SKM-1 (cell line): ENCODE measurements at regions not wholly inside any gene's neighbourhood (a gene's known extent, or its start where the extent isn't known, plus 50 kb on each side); places are given as distances from the start of the nearest gene placed in this dataset.
"Not testable (repeated sequence)": the region's sequence is repeated elsewhere in the genome, so short reads cannot be mapped to it uniquely, and the experiment has no call there.

Source experiments
- DNase-seq: peaks from one replicate; lab custom pipeline; 2025; ENCODE audit not compliant: unreplicated experiment; lab: John Stamatoyannopoulos, UW

GRCh38 chr13:104635879-104636278, 1569.7 kb upstream of the SLC10A2 start:
- DNase-seq, result no peak

- no peak for DNase-seq
These were observed 1567.8 kb upstream of the SLC10A2 start for GRCh38 chr13:104634016-104634415.

- no peak for DNase-seq
These were observed 1566.5 kb upstream of the SLC10A2 start for GRCh38 chr13:104632736-104633135.

- no peak for DNase-seq
These were observed 1559.0 kb upstream of the SLC10A2 start for GRCh38 chr13:104625201-104625600.

- DNase-seq, result no peak
These were observed 1550.8 kb upstream of the SLC10A2 start for GRCh38 chr13:104616990-104617389.

GRCh38 chr13:104614361-104615145, 1548.3 kb upstream of the SLC10A2 start:
- DNase-seq, result no peak

- no peak for DNase-seq
These were observed 1542.1 kb upstream of the SLC10A2 start for GRCh38 chr13:104608331-104608730.

- DNase-seq, result not testable (repeated sequence)
These were observed 1539.2 kb upstream of the SLC10A2 start for GRCh38 chr13:104605435-104605834.

- DNase-seq, result no peak
These were observed 1531.4 kb upstream of the SLC10A2 start for GRCh38 chr13:104597546-104598180.

- no peak for DNase-seq
These were observed 1529.3 kb upstream of the SLC10A2 start for GRCh38 chr13:104595511-104595910.

GRCh38 chr13:104594806-104595205, 1528.6 kb upstream of the SLC10A2 start:
- DNase-seq, result no peak

GRCh38 chr13:104593693-104594092, 1527.5 kb upstream of the SLC10A2 start:
- no peak for DNase-seq

GRCh38 chr13:104593251-104593576, 1527.0 kb upstream of the SLC10A2 start:
- DNase-seq, result no peak

- no peak for DNase-seq
These were observed 1526.5 kb upstream of the SLC10A2 start for GRCh38 chr13:104592545-104593250.

- DNase-seq, result no peak
These were observed 1525.9 kb upstream of the SLC10A2 start for GRCh38 chr13:104592127-104592526.

- no peak for DNase-seq
These were observed 1520.0 kb upstream of the SLC10A2 start for GRCh38 chr13:104586051-104586746.

GRCh38 chr13:104584481-104584880, 1518.3 kb upstream of the SLC10A2 start:
- DNase-seq, result no peak

GRCh38 chr13:104580931-104581330, 1514.7 kb upstream of the SLC10A2 start:
- DNase-seq, result no peak

- DNase-seq, result no peak
These were observed 1511.0 kb upstream of the SLC10A2 start for GRCh38 chr13:104577071-104577815.

- no peak for DNase-seq
These were observed 1505.6 kb upstream of the SLC10A2 start for GRCh38 chr13:104571893-104572229.
